Fibroblast of lung (primary cell): ENCODE measurements at regions not wholly inside any gene's neighbourhood (a gene's known extent, or its start where the extent isn't known, plus 50 kb on each side); places are given as distances from the start of the nearest gene placed in this dataset.
"Not testable (repeated sequence)": the region's sequence is repeated elsewhere in the genome, so short reads cannot be mapped to it uniquely, and the experiment has no call there.

Experiments used
- DNase-seq, 2 donors: peaks; one replicate each; pipeline versions ENCODE4 v3.0.0 to v3.0.0-alpha.2; 2010; ENCODE audit warnings: low read depth in 2 of 2
- H2AFZ ChIP-seq: 2 replicates; pipeline ENCODE4 v1.5.1; 2012; ENCODE audit warnings: low read length, control low read depth, inconsistent platforms
- H3K27ac ChIP-seq: 2 replicates; pipeline ENCODE4 v1.5.1; 2011; ENCODE audit warnings: low read length, control low read depth; ENCODE audit not compliant: insufficient read depth
- H3K27me3 ChIP-seq: 2 replicates; pipeline ENCODE4 v1.5.1; 2011; ENCODE audit warnings: mild to moderate bottlenecking, low read length; ENCODE audit not compliant: control insufficient read depth, insufficient read depth
- H3K36me3 ChIP-seq: 2 replicates; pipeline ENCODE4 v1.5.1; 2011; ENCODE audit warnings: low read length; ENCODE audit not compliant: control insufficient read depth, insufficient read depth
- H3K4me1 ChIP-seq: 2 replicates; pipeline ENCODE4 v1.5.1; 2011; ENCODE audit warnings: low read length; ENCODE audit not compliant: control insufficient read depth, insufficient read depth; ENCODE audit errors: extremely low read depth
- H3K4me2 ChIP-seq: 2 replicates; pipeline ENCODE4 v1.5.1; 2011; ENCODE audit warnings: low read length, control low read depth; ENCODE audit not compliant: insufficient read depth; ENCODE audit errors: extremely low read depth
- H3K4me3 ChIP-seq, 4 experiments: fragments of 200-600 bp in 1 of 4; sonication (generic) in 1 of 4; replicated peaks in 1 of 4; 2 replicates each; pipeline ENCODE4 v1.5.1; 2011 to 2016; ENCODE audit warnings: low read length in 4 of 4, low read depth in 3 of 4, mild to moderate bottlenecking in 3 of 4, control low read depth in 2 of 4, inconsistent platforms in 1 of 4, mixed read lengths in 1 of 4; ENCODE audit not compliant: insufficient read depth in 1 of 4; ENCODE audit errors: control extremely low read depth in 1 of 4
- H3K79me2 ChIP-seq: 2 replicates; pipeline ENCODE4 v1.5.1; 2012; ENCODE audit warnings: mild to moderate bottlenecking, low read length, inconsistent platforms; ENCODE audit not compliant: control insufficient read depth, insufficient read depth
- H3K9ac ChIP-seq: 2 replicates; pipeline ENCODE4 v1.5.1; 2011; ENCODE audit warnings: mild to moderate bottlenecking, low read length, control low read depth; ENCODE audit not compliant: insufficient read depth
- H3K9me3 ChIP-seq: 2 replicates; pipeline ENCODE4 v1.5.1; 2012; ENCODE audit warnings: low read depth, low read length; ENCODE audit not compliant: control insufficient read depth, insufficient read depth
- H4K20me1 ChIP-seq: 2 replicates; pipeline ENCODE4 v1.5.1; 2011; ENCODE audit warnings: low read length; ENCODE audit not compliant: control insufficient read depth, insufficient read depth; ENCODE audit errors: extremely low read depth
- EZH2 ChIP-seq: IDR thresholded peaks from 2 replicates; pipeline ENCODE4 v1.5.1; 2012; ENCODE audit warnings: low read length, control low read depth, mild to moderate bottlenecking; ENCODE audit errors: missing control alignments
- TF ChIP-seq, protein P1 (sequence below), 2 donors: IDR thresholded peaks in 1 of 2; conservative IDR thresholded peaks in 1 of 2; 1 replicate in 1 of 2; 2 replicates in 1 of 2; pipeline ENCODE4 v1.5.1; 2011 to 2012; ENCODE audit warnings: low read length in 2 of 2, control low read depth in 1 of 2, inconsistent platforms in 1 of 2, low read depth in 1 of 2, mild to moderate bottlenecking in 1 of 2

DNA sequence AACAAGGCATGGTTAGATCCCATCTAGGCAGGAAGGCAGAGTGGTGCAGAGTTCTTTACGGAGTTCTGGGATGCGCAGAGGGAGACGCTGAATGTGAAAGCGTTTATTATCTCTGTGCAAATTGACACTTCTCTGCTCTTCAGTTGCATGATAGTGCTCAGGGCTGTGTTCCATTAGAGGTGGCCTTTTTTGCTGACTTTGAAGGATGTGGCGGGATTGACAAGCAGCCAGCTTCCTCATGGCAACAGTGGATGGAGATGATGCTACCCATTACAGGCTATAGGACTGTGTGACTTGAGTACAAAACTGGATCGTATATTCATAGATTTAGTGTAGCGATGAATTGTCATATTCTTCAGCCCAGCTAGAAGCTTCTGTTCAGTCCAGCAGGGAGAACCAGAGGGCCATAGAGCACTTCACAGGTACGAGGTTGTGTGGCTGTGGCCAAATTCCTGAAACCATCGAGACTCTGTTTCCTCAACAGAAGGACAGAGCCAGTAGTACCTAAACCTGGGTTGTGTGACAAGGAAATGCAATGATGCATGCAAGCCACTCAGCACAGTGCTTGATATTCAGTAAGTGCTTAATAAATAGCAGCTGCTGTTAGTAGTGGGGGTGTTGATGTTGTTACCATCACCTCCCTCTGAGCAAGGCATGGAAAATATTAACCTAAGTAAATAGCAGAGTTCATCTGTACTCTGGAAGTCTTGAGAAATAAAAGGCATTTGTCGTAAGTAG is 430.0 kb upstream of the KAZN start:
- TF ChIP-seq, protein P1, sequence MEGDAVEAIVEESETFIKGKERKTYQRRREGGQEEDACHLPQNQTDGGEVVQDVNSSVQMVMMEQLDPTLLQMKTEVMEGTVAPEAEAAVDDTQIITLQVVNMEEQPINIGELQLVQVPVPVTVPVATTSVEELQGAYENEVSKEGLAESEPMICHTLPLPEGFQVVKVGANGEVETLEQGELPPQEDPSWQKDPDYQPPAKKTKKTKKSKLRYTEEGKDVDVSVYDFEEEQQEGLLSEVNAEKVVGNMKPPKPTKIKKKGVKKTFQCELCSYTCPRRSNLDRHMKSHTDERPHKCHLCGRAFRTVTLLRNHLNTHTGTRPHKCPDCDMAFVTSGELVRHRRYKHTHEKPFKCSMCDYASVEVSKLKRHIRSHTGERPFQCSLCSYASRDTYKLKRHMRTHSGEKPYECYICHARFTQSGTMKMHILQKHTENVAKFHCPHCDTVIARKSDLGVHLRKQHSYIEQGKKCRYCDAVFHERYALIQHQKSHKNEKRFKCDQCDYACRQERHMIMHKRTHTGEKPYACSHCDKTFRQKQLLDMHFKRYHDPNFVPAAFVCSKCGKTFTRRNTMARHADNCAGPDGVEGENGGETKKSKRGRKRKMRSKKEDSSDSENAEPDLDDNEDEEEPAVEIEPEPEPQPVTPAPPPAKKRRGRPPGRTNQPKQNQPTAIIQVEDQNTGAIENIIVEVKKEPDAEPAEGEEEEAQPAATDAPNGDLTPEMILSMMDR (conservative IDR thresholded peaks at IDR 0.05 in 1 of 2, IDR thresholded peaks at IDR 0.05 in 1 of 2; ENCODE audit: low read depth in 1 of 2, low read length in 2 of 2) = no peak
- TF ChIP-seq EZH2 = no peak
- Histone ChIP-seq H3K9me3 (no peaks in the 10 kb centered on the region), H3K4me2 (no peak overlapping the region), H3K27me3 (no peaks in the 10 kb centered on the region), H3K36me3 (no peaks in the 10 kb centered on the region), H3K27ac (no peak overlapping the region), H4K20me1 (no peaks in the 10 kb centered on the region), H3K4me3 (no peak overlapping the region), H3K9ac (no peak overlapping the region), H3K4me1 (no peaks in the 10 kb centered on the region), H3K79me2 (no peaks in the 10 kb centered on the region), H2AFZ (no peak overlapping the region)
- DNase-seq = no peak

DNA sequence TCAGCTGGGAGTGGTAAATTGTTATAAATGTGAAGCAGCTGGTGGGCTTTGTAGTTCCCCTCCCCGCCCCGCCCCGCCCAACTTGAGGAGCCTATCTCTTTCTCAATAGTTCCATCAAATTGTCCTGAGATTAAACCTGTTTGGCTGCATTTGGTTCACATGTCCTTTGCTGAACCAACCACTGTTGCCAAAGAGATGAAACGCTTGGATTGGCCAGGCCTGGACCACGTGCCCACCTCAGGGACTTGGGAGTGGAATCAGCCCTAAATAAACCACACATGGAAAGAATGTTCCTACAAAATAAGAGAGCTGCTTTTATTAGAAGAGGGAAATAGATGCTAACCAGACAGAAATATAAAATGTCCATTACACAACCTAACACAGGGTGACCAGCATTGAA is 424.9 kb upstream of the KAZN start:
- Histone ChIP-seq H3K27me3 (no peaks in the 10 kb centered on the region), H3K27ac (no peak overlapping the region), H3K4me1 (no peaks in the 10 kb centered on the region), H4K20me1 (no peaks in the 10 kb centered on the region), H2AFZ (no peak overlapping the region), H3K4me2 (no peak overlapping the region), H3K4me3 (no peak overlapping the region), H3K79me2 (no peaks in the 10 kb centered on the region), H3K9me3 (no peaks in the 10 kb centered on the region), H3K36me3 (no peaks in the 10 kb centered on the region), H3K9ac (no peak overlapping the region)
- no peak for TF ChIP-seq EZH2
- TF ChIP-seq, protein P1 (conservative IDR thresholded peaks at IDR 0.05 in 1 of 2, IDR thresholded peaks at IDR 0.05 in 1 of 2; ENCODE audit: low read depth in 1 of 2, low read length in 2 of 2) = no peak
- no peak for DNase-seq

DNA sequence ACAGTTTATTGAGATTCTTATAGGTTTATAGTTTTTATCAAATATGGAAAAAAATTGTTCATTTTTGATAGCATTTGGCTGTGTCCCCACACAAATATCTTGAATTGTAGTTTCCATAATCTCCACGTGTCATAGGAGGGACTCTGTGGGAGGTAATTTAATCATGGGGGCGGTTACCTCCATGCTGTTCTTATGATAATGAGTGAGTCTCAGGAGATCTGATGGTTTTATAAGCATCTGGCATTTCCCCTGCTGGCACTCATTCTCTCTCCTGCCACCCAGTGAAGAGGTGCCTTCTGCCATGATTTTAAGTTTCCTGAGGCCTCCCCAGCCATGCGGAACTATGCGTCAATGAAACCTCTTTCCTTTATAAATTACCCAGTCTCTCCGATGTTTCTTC is 420.6 kb upstream of the KAZN start:
- not testable (repeated sequence) for H3K36me3 ChIP-seq, H3K9ac ChIP-seq, H3K4me1 ChIP-seq, H3K27me3 ChIP-seq, H3K4me3 ChIP-seq, H3K9me3 ChIP-seq, H3K4me2 ChIP-seq, DNase-seq, H3K79me2 ChIP-seq, H4K20me1 ChIP-seq, H3K27ac ChIP-seq, H2AFZ ChIP-seq
